IMR-90 (cell line): ENCODE measurements at regions not wholly inside any gene's neighbourhood (a gene's known extent, or its start where the extent isn't known, plus 50 kb on each side); places are given as distances from the start of the nearest gene placed in this dataset.

ENCODE experiments used
- ATAC-seq: fragments of 200-7000 bp; cut with Tn5 transposase; 2 replicates; pipeline ENCODE4 v1.9.1; 2020; ENCODE audit warnings: low read depth, mild to moderate bottlenecking, moderate library complexity
- BruUV-seq: library from RNA; stranded (reverse); fragments of 400-500 nt; replicated peaks from 2 replicates; lab custom pipeline; 2021; lab: Mats Ljungman, UMichigan
- CTCF ChIA-PET: fragments of 300-600 bp; formaldehyde crosslinking; extraction: SDS; loops from one replicate; lab custom pipeline; 2021; ENCODE audit warnings: antibody characterized with exemption; lab: Yijun Ruan, JAX
- POLR2A ChIA-PET: fragments of 300-600 bp; sonication (Branson Sonifier 250); formaldehyde crosslinking; loops from one replicate; lab custom pipeline; 2022; ENCODE audit warnings: antibody characterized with exemption; ENCODE audit not compliant: unreplicated experiment; lab: Charles Lee
- DNase-seq: peaks from one replicate; pipeline ENCODE4 v3.0.0; 2013
- H2AFZ ChIP-seq: replicated peaks from 2 replicates; pipeline ENCODE3; 2013; ENCODE audit warnings: low read length, mild to moderate bottlenecking; ENCODE audit not compliant: poor library complexity
- H2AK5ac ChIP-seq: 2 replicates; pipeline ENCODE4 v1.6.1; 2013; ENCODE audit warnings: low read depth, low read length, inconsistent platforms
- H2AK9ac ChIP-seq: replicated peaks from 2 replicates; pipeline ENCODE3; 2013; ENCODE audit warnings: mild to moderate bottlenecking, low read depth, low read length, moderate library complexity; ENCODE audit not compliant: poor library complexity
- H2BK120ac ChIP-seq: 2 replicates; pipeline ENCODE4 v1.6.1; 2013; ENCODE audit warnings: low read depth, low read length, inconsistent platforms
- H2BK15ac ChIP-seq: 3 replicates; pipeline ENCODE4 v1.6.1; 2013; ENCODE audit warnings: low read depth, low read length, inconsistent platforms
- H2BK20ac ChIP-seq: 2 replicates; pipeline ENCODE4 v1.6.1; 2013; ENCODE audit warnings: low read depth, mild to moderate bottlenecking, inconsistent platforms, low read length, moderate library complexity
- H2BK5ac ChIP-seq: 2 replicates; pipeline ENCODE4 v1.6.1; 2013; ENCODE audit warnings: mild to moderate bottlenecking, low read depth, low read length, inconsistent platforms; ENCODE audit not compliant: poor library complexity, severe bottlenecking
- H3K14ac ChIP-seq: replicated peaks from 2 replicates; pipeline ENCODE4 v1.6.1; 2013; ENCODE audit warnings: low read depth, low read length, inconsistent platforms
- H3K18ac ChIP-seq: 2 replicates; pipeline ENCODE4 v1.6.1; 2013; ENCODE audit warnings: low read depth, low read length, control low read depth
- H3K23ac ChIP-seq: 2 replicates; pipeline ENCODE4 v1.6.1; 2013; ENCODE audit warnings: low read depth, low read length, inconsistent platforms
- H3K27ac ChIP-seq: 2 replicates; pipeline ENCODE4 v1.5.1; 2013; ENCODE audit warnings: mild to moderate bottlenecking, control low read depth, low read length; ENCODE audit not compliant: insufficient read depth
- H3K27me3 ChIP-seq: 2 replicates; pipeline ENCODE4 v1.6.1; 2013; ENCODE audit warnings: low read length; ENCODE audit not compliant: control insufficient read depth, insufficient read depth
- H3K36me3 ChIP-seq: 2 replicates; pipeline ENCODE4 v1.6.1; 2013; ENCODE audit warnings: low read length, mixed read lengths; ENCODE audit not compliant: control insufficient read depth, insufficient read depth
- H3K4ac ChIP-seq: 2 replicates; pipeline ENCODE4 v1.6.1; 2013; ENCODE audit warnings: low read depth, low read length, inconsistent platforms
- H3K4me1 ChIP-seq: 2 replicates; pipeline ENCODE4 v1.6.1; 2013; ENCODE audit warnings: low read length, mixed read lengths; ENCODE audit not compliant: control insufficient read depth, insufficient read depth
- H3K4me2 ChIP-seq: 2 replicates; pipeline ENCODE4 v1.6.1; 2013; ENCODE audit warnings: low read depth, mild to moderate bottlenecking, control low read depth, low read length, moderate library complexity
- H3K4me3 ChIP-seq: 2 replicates; pipeline ENCODE4 v1.5.1; 2013; ENCODE audit warnings: low read depth, mild to moderate bottlenecking, control low read depth, low read length, moderate library complexity; ENCODE audit not compliant: insufficient read depth
- H3K56ac ChIP-seq: 2 replicates; pipeline ENCODE4 v1.6.1; 2013; ENCODE audit warnings: low read length, inconsistent platforms; ENCODE audit not compliant: insufficient read depth; ENCODE audit errors: extremely low read depth
- H3K79me1 ChIP-seq, 2 experiments: 2 replicates each; pipeline ENCODE4 v1.6.1; 2013; ENCODE audit warnings: low read length in 2 of 2, inconsistent platforms in 1 of 2, low read depth in 1 of 2
- H3K9ac ChIP-seq: 2 replicates; pipeline ENCODE4 v1.6.1; 2013; ENCODE audit warnings: low read depth, low read length, control low read depth
- H3K9me1 ChIP-seq: 2 replicates; pipeline ENCODE4 v1.6.1; 2013; ENCODE audit warnings: low read length, inconsistent platforms; ENCODE audit not compliant: insufficient read depth
- H3K9me3 ChIP-seq: 2 replicates; pipeline ENCODE4 v1.6.1; 2013; ENCODE audit warnings: low read length; ENCODE audit not compliant: control insufficient read depth, insufficient read depth
- H4K20me1 ChIP-seq: 2 replicates; pipeline ENCODE4 v1.6.1; 2013; ENCODE audit warnings: low read length, inconsistent platforms; ENCODE audit not compliant: insufficient read depth
- H4K5ac ChIP-seq: 2 replicates; pipeline ENCODE4 v1.6.1; 2013; ENCODE audit warnings: mild to moderate bottlenecking, low read depth, low read length, control low read depth
- H4K8ac ChIP-seq, 2 experiments: 2 replicates each; pipeline ENCODE4 v1.6.1; 2013; ENCODE audit warnings: low read depth in 2 of 2, low read length in 2 of 2, control low read depth in 1 of 2, inconsistent platforms in 1 of 2
- H4K91ac ChIP-seq: 2 replicates; pipeline ENCODE4 v1.6.1; 2013; ENCODE audit warnings: low read depth, low read length, inconsistent platforms; ENCODE audit not compliant: insufficient read depth
- BHLHE40 ChIP-seq: fragments of 150-350 bp; IDR thresholded peaks from 2 replicates; pipeline ENCODE4 v1.6.1; 2016; ENCODE audit warnings: mild to moderate bottlenecking, low read depth, low read length
- CEBPB ChIP-seq: IDR thresholded peaks from 2 replicates; pipeline ENCODE4 v1.6.1; 2012; ENCODE audit warnings: low read depth, low read length, improper control_type of control experiment
- CHD1 ChIP-seq: IDR thresholded peaks from 2 replicates; pipeline ENCODE4 v1.6.1; 2012; ENCODE audit warnings: low read depth, low read length, improper control_type of control experiment
- ELK1 ChIP-seq: fragments of 150-350 bp; IDR thresholded peaks from 2 replicates; pipeline ENCODE4 v1.6.1; 2016; ENCODE audit warnings: low read depth, mild to moderate bottlenecking, low read length, moderate library complexity, borderline replicate concordance
- FOS ChIP-seq: fragments of 150-350 bp; IDR thresholded peaks from 2 replicates; pipeline ENCODE4 v1.6.1; 2016; ENCODE audit warnings: low read depth, low read length
- MAFK ChIP-seq: IDR thresholded peaks from 2 replicates; pipeline ENCODE4 v1.6.1; 2012; ENCODE audit warnings: low read depth, low read length, improper control_type of control experiment
- MAZ ChIP-seq: IDR thresholded peaks from 2 replicates; pipeline ENCODE4 v1.6.1; 2012; ENCODE audit warnings: low read depth, mild to moderate bottlenecking, low read length, improper control_type of control experiment, moderate library complexity, borderline replicate concordance
- MXI1 ChIP-seq: IDR thresholded peaks from 2 replicates; pipeline ENCODE4 v1.6.1; 2012; ENCODE audit warnings: low read depth, mild to moderate bottlenecking, low read length, moderate library complexity, borderline replicate concordance
- NFE2L2 ChIP-seq: fragments of 150-350 bp; IDR thresholded peaks from 2 replicates; pipeline ENCODE4 v1.6.1; 2016; ENCODE audit warnings: low read depth, mild to moderate bottlenecking, low read length
- POLR2A ChIP-seq: IDR thresholded peaks from 2 replicates; pipeline ENCODE4 v1.6.1; 2012; ENCODE audit warnings: mild to moderate bottlenecking, low read depth, low read length
- RAD21 ChIP-seq: IDR thresholded peaks from 2 replicates; pipeline ENCODE4 v1.6.1; 2012; ENCODE audit warnings: low read length, improper control_type of control experiment
- RCOR1 ChIP-seq: IDR thresholded peaks from 2 replicates; pipeline ENCODE4 v1.6.1; 2012; ENCODE audit warnings: mild to moderate bottlenecking, low read length, improper control_type of control experiment; ENCODE audit not compliant: insufficient replicate concordance
- RFX5 ChIP-seq: IDR thresholded peaks from 2 replicates; pipeline ENCODE4 v1.8.0; 2012; ENCODE audit warnings: low read depth, mild to moderate bottlenecking, low read length, moderate library complexity
- SMC3 ChIP-seq: fragments of 150-350 bp; IDR thresholded peaks from 2 replicates; pipeline ENCODE4 v1.6.1; 2016; ENCODE audit warnings: low read depth, mild to moderate bottlenecking, antibody characterized with exemption, low read length, moderate library complexity
- WGBS, 2 experiments: methylation state at CpG; one replicate each; pipeline versions ENCODE4 v1.1.5 to v1.1.7; 2013; ENCODE audit warnings: missing lambda C conversion rate in 2 of 2; ENCODE audit not compliant: insufficient read length in 1 of 2; ENCODE audit errors: extremely low coverage in 2 of 2; 5-methylcytosine and 5-hydroxymethylcytosine counted together
- dilution Hi-C: fragments of 300-500 bp; cut with HindIII; formaldehyde crosslinking; loops from one replicate; pipeline ENCODE4 v1.14.3; 2018; ENCODE audit warnings: low sequenced_read_pairs; ENCODE audit not compliant: unreplicated experiment
- in situ Hi-C: fragments of 300-500 bp; cut with MboI; formaldehyde crosslinking; loops from 3 replicates; pipeline ENCODE4 v1.14.3; 2019; ENCODE audit warnings: low sequenced_read_pairs, inconsistent platforms, mixed read lengths
- intact Hi-C: fragments of 100-400 bp; cut with micrococcal nuclease; formaldehyde crosslinking; loops from 2 replicates; pipeline ENCODE4 v1.10.0; 2022
- TF ChIP-seq, protein P1 (sequence below): conservative IDR thresholded peaks from 2 replicates; pipeline ENCODE4 v1.5.1; 2012; ENCODE audit warnings: mild to moderate bottlenecking, low read depth, low read length, improper control_type of control experiment
- TF ChIP-seq, protein P2 (sequence below): fragments of 150-350 bp; IDR thresholded peaks from 2 replicates; pipeline ENCODE4 v1.6.1; 2017; ENCODE audit warnings: mild to moderate bottlenecking, antibody characterized with exemption, low read length, low read depth

DNA sequence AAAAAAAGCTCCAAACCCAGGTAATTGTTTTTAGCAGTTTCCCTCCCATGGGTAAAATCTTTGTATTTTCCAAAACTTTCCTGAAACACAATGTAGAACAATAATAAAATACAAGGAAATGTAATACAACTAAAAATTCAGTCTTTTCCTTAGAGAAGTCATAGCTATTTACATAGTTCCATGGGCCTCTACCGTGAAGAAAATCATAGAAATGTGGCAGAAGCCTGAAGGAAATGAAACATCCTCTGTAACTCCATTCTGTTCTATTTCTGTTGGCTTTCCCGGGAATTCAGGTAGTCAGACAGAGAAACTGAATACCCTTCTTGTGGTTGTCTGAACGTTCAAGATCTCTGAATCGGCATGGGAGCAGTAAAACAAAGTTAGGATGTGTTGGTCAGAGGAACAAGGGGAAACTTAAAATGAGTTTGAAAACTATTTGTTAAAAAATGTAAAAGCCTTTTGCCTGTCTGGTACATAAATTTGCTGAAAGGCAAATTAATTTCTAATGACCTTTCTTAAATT lies 202.4 kb upstream of the ZNF608 start:
- 80% methylated on average over 1 of the region's 4 CpGs; no CpG with 5 or more reads in 1 of the 2 experiments for WGBS, 2 experiments
- Histone ChIP-seq H4K5ac (no peak overlapping the region), H3K79me1 (no peaks in the 10 kb centered on the region), H2BK120ac (no peak overlapping the region), H2AK5ac (no peak overlapping the region), H4K91ac (no peak overlapping the region), H3K4me1 (no peaks in the 10 kb centered on the region), H3K9ac (no peak overlapping the region), H2AFZ (no peak overlapping the region), H4K8ac (no peak overlapping the region), H3K4ac (no peak overlapping the region), H3K27ac (no peak overlapping the region), H3K27me3 (no peaks in the 10 kb centered on the region), H2BK20ac (no peak overlapping the region), H3K9me1 (no peaks in the 10 kb centered on the region), H3K36me3 (no peaks in the 10 kb centered on the region), H3K18ac (no peak overlapping the region; the same call in 1 of the 2 replicates), H3K9me3 (no peaks in the 10 kb centered on the region), H3K14ac (no peak overlapping the region), H3K4me2 (no peak overlapping the region), H2BK15ac (no peak overlapping the region), H3K56ac (no peak overlapping the region), H3K4me3 (no peak overlapping the region), H2AK9ac (no peak overlapping the region), H3K23ac (no peak overlapping the region), H2BK5ac (no peak overlapping the region), H4K20me1 (no peaks in the 10 kb centered on the region)
- intact Hi-C loops: no loop called here
- in situ Hi-C loops: no loop called here
- ATAC-seq (no peak), DNase-seq (no peak)
- no TSS peak for BruUV-seq
- TF ChIP-seq POLR2A: no peak
- TF ChIP-seq RAD21: no peak
- no peak for TF ChIP-seq ELK1
- TF ChIP-seq MXI1: no peak
- no peak for TF ChIP-seq MAZ
- TF ChIP-seq CHD1: no peak
- TF ChIP-seq NFE2L2: no peak
- TF ChIP-seq, protein P1, sequence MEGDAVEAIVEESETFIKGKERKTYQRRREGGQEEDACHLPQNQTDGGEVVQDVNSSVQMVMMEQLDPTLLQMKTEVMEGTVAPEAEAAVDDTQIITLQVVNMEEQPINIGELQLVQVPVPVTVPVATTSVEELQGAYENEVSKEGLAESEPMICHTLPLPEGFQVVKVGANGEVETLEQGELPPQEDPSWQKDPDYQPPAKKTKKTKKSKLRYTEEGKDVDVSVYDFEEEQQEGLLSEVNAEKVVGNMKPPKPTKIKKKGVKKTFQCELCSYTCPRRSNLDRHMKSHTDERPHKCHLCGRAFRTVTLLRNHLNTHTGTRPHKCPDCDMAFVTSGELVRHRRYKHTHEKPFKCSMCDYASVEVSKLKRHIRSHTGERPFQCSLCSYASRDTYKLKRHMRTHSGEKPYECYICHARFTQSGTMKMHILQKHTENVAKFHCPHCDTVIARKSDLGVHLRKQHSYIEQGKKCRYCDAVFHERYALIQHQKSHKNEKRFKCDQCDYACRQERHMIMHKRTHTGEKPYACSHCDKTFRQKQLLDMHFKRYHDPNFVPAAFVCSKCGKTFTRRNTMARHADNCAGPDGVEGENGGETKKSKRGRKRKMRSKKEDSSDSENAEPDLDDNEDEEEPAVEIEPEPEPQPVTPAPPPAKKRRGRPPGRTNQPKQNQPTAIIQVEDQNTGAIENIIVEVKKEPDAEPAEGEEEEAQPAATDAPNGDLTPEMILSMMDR: no peak
- no peak for TF ChIP-seq FOS
- TF ChIP-seq RFX5: no peak
- no peak for TF ChIP-seq CEBPB
- no peak for TF ChIP-seq BHLHE40
- TF ChIP-seq MAFK: no peak
- TF ChIP-seq, protein P2, sequence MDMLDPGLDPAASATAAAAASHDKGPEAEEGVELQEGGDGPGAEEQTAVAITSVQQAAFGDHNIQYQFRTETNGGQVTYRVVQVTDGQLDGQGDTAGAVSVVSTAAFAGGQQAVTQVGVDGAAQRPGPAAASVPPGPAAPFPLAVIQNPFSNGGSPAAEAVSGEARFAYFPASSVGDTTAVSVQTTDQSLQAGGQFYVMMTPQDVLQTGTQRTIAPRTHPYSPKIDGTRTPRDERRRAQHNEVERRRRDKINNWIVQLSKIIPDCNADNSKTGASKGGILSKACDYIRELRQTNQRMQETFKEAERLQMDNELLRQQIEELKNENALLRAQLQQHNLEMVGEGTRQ: no peak
- no peak for TF ChIP-seq RCOR1
- no peak for TF ChIP-seq SMC3
- ChIA-PET CTCF (no interaction called here), POLR2A (no interaction called here)
- dilution Hi-C loops: no loop called here
